HG02588 (cell line): ENCODE measurements at regions not wholly inside any gene's neighbourhood (a gene's known extent, or its start where the extent isn't known, plus 50 kb on each side); places are given as distances from the start of the nearest gene placed in this dataset.

Experiments used
- ATAC-seq: cut with Tn5 transposase; IDR thresholded peaks from one replicate; pipeline ENCODE4 v1.9.1; 2021; ENCODE audit warnings: mild to moderate bottlenecking, moderate library complexity; ENCODE audit not compliant: unreplicated experiment

- no peak for ATAC-seq
These were observed 357.3 kb downstream of the HRH4 start for GRCh38 chr18:24817587-24818371.

- no peak for ATAC-seq
These were observed 358.0 kb downstream of the HRH4 start for GRCh38 chr18:24818441-24818840.

DNA sequence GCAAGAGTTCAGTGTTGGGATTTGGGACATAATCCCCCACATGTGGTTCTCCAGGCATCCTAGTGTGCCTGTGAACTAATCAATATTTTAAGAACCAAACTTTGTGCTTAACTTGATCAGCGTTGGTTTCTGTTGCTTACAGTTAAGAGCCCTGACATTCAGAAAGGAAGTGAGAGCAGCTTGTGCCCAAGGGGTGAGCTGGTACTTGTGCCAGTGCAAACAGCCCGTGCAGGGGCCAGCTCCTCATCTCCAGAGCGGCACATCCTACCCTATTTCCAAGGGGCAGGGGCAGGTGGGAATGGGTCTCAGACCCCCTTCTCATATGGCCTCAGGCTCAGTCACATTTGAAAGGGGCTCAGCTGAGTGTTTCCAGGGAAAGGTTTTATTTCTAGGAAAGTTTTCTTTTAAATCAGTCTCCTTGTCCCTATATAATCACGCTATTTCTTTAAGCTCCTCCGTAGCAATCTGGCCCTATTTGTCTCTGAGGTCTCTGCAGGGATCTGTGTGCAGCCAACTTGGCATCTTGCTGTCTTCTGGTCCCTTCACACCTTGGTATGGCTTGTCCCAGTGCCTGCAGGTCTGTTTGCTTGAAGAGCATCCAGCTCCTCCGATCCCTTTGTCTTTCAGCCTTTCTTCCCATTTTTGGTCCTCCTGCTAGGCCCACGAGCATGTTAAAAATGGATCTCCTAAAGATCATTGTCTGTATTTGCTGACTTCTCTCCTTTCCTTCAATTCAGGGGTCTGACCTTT, 358.9 kb downstream of the HRH4 start:
- ATAC-seq = no peak

GRCh38 chr18:24825397-24825796, 365.0 kb downstream of the HRH4 start:
- ATAC-seq = no peak

DNA sequence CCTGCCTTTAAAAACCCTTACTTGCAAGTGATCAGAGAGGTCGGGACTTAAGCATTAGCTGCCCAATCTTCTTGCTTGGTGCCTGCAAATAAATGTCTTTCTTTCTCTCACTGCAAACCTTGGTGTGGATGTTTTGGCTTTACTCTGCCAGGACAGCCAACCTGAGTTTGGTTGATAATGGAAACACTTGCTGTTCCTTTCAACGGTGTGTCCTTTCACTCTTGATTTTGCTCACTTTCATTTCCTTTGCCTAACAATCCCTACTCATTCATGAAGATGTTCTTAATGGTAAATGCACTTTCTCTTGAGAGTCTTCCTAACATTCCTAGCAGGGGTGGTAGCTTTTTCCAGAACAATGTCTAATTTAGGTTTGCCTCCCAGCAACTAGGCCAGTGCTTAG, 366.2 kb downstream of the HRH4 start:
- no peak for ATAC-seq

DNA sequence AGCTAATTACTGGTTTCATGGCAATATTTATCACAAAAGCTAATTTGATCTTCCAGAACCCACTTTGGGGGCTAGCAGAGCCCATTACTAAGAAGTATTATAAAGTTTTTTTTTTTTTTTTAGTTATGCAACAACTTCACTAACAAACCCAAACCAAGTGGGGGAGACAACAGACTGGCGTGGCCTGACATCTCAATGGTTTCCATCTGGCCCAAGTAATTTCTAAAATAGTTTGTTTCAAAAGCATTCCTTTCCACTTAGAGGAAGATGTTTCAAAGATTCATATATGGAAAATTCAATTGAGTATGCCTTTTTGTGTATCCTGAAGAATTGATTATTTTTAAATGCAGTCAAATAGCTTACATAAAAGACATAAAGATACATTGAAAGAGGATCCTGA, 367.1 kb downstream of the HRH4 start:
- ATAC-seq = no peak

- no peak for ATAC-seq
These were observed 370.6 kb downstream of the HRH4 start for GRCh38 chr18:24831081-24831480.

DNA sequence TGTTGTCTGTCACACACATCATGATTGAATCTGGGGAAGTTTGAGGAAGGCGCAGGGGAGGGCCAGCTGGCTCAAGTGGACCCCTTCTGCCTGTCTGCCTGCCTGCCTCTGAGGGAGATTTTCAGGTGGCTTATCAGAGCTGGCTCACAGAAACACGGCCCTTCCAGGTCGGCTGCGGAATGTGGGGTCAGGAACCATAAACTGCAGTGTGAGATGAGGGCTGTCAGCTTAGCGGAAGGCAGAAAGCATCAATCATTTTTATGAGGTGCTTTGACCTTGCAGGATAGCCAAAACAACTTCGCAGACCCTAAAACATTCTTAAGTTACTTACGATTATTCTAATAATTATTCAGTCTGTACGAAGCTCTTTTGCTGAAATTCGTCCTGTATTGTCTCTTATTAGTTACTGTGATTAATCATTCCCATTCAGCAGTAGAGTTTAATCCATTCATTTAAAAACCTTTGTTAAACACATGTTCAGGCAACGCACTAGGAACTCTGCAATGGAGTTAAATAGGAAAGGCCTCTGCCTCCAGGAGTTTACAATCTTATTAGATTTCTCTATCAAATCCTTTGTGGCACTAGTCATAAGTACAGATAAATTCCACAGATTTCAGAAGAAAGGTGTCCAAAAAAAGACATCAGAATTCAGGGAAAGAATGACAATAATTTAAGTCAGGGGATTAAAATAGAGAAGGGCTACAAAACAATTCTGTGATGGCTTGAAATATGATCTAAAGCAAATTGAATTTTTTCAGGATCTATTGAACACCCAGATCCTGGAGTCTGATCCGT, 371.6 kb downstream of the HRH4 start:
- ATAC-seq = no peak

DNA sequence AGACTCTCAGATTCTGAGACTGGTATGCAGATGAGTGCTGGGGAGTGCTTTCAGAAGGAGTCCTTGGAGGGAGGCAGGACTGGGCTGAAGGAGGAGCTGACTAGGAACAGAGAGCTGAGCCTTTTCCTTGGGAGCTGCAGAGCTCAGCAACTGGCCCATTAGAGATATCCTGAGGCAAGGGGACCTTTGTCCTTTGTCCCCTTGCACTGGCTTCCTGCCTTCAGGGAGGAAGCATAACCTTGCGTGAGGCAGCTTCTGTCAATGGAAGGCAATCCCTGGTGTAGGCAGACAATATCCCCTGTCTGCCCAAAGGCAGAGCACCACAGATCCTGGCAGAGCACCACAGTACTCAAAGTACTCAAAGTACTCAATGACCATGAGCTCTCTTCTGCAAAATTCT, 375.3 kb downstream of the HRH4 start:
- no peak for ATAC-seq

DNA sequence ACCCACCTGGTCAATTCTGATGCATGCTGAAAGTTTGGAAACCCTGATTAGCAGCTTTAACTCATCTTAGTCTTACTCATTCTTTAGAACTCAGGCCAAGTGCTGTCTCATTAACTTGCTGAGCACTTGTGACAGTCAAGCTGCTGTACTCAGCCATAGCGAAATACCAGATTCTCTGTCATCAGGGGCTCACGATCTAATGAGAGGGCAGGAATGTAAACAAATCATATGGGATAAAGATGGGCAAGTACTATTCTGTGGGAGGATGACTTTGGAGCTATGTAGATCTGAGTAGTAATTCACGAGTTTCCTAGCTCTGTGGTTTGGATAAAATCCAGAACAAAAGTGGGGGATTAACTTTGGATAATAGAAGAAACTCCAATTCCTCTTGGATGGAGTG, 376.6 kb downstream of the HRH4 start:
- no peak for ATAC-seq

DNA sequence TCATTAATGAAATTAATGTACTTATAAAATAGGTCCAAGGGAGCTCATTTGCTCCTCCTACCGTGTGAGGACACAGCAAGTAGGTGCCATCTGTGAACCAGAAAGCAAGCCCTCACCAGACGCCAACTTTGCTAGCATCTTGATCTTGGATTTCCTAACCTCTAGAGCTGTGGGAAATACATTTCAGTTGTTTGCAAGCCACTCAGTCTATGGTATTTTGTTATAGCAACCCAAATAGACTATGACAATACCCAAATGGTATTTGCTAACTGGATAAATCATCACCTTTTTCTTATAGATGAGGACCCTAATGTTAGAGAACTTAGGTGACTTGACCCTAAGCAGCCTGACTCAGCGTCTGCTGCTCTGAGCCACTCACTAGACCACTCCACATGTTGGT, 379.6 kb downstream of the HRH4 start:
- no peak for ATAC-seq

- no peak for ATAC-seq
These were observed 380.2 kb downstream of the HRH4 start for GRCh38 chr18:24840640-24841039.

- ATAC-seq = no peak
These were observed 381.1 kb downstream of the HRH4 start for GRCh38 chr18:24841536-24841935.

GRCh38 chr18:24843123-24843522, 382.7 kb downstream of the HRH4 start:
- ATAC-seq = no peak

DNA sequence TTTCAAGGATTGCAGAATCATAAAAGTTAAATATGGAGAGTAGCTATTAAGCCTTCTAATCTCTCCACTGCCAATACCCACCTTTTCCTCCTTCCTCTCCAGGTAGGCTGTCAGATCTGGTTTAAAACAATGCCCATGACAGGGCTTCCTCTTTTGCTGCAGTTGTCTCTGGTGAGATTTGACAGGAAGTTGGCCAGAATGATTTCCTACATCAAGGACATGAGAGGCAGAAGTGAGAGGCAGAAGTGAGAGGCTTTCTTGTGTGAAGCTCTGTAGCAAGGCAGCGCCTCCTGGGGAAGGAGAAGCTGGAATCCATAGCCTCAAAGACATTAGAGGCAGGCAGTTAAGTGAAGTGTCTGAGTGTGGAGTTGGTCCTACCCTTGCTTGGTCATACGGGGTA, 385.7 kb downstream of the HRH4 start:
- ATAC-seq = no peak

DNA sequence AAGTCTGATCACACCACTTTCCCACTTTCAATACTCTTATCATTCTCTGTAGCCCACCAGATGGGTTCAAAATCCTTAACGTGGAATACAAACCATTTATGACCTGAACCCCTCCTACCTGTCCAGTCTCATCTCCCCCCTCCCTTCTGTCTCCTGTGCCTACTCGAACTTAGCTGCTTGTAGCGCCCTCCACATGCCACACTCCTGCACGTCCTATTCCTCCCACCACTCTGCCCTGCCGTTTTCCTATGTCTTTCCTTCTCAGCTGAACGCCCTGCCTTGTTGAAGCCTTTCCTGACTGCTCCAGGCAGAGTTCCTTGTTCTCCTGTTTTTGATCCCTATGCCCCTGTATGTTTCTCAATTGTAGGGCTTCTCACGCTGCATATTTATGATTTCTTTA, 390.1 kb downstream of the HRH4 start:
- no peak for ATAC-seq

DNA sequence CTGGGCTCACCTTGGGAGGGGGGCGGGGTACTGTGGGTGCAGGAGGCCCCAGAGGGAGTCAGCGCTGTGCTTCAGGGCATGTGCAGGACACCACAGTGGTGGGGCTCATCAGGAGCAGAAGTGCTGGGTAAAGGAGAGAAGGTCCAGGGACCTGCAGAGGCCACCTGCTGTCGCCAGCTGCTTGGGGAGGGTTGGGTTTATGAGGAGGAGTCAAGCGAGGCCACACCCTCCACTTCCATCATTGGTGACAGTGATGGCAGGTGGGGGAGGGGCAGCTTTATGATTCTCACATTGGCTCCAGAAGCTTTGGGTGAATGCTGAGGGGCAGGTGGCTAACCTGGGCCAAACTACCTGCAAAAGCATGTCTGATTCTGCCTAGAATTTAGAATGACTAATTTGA, 392.6 kb downstream of the HRH4 start:
- no peak for ATAC-seq

- no peak for ATAC-seq
These were observed 400.7 kb downstream of the HRH4 start for GRCh38 chr18:24860978-24861680.

DNA sequence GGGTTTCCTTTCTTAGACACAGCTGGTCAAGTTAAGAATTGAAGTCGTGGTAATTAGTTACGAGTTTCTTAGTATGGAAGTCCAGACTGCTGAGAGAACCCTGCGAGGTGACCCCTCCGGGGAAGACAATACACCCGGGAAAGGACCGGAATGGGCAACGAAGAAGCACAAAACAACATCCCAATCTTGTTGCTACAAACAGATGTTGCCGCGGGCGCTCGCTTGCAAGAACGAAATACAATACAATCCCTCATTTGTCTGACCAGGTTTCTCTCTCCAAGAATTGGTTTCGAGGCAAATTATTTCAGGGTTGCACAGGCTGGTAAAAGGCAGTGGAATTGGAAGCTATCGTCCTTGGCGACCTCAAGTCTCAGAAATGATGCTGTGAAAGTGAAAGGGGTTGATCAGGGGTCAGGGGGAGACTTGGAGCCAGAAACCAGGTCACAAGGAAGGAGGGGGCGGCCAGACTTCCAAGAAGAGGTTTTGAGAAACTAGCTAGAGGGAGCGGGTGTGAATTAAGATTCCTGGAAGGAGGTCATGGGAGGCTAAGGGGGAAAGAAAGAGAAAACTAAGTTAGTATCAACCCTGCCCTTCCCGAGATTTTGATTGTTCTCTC, 401.9 kb downstream of the HRH4 start:
- no peak for ATAC-seq

GRCh38 chr18:24868311-24868710, 407.9 kb downstream of the HRH4 start:
- no peak for ATAC-seq
